Fibroblast of lung (primary cell): ENCODE measurements at regions not wholly inside any gene's neighbourhood (a gene's known extent, or its start where the extent isn't known, plus 50 kb on each side); places are given as distances from the start of the nearest gene placed in this dataset.

Source experiments
- DNase-seq, 2 donors: peaks; one replicate each; pipeline versions ENCODE4 v3.0.0 to v3.0.0-alpha.2; 2010; ENCODE audit warnings: low read depth in 2 of 2
- H2AFZ ChIP-seq: 2 replicates; pipeline ENCODE4 v1.5.1; 2012; ENCODE audit warnings: low read length, control low read depth, inconsistent platforms
- H3K27ac ChIP-seq: 2 replicates; pipeline ENCODE4 v1.5.1; 2011; ENCODE audit warnings: low read length, control low read depth; ENCODE audit not compliant: insufficient read depth
- H3K27me3 ChIP-seq: 2 replicates; pipeline ENCODE4 v1.5.1; 2011; ENCODE audit warnings: mild to moderate bottlenecking, low read length; ENCODE audit not compliant: control insufficient read depth, insufficient read depth
- H3K36me3 ChIP-seq: 2 replicates; pipeline ENCODE4 v1.5.1; 2011; ENCODE audit warnings: low read length; ENCODE audit not compliant: control insufficient read depth, insufficient read depth
- H3K4me1 ChIP-seq: 2 replicates; pipeline ENCODE4 v1.5.1; 2011; ENCODE audit warnings: low read length; ENCODE audit not compliant: control insufficient read depth, insufficient read depth; ENCODE audit errors: extremely low read depth
- H3K4me2 ChIP-seq: 2 replicates; pipeline ENCODE4 v1.5.1; 2011; ENCODE audit warnings: low read length, control low read depth; ENCODE audit not compliant: insufficient read depth; ENCODE audit errors: extremely low read depth
- H3K4me3 ChIP-seq, 4 experiments: fragments of 200-600 bp in 1 of 4; sonication (generic) in 1 of 4; replicated peaks in 1 of 4; 2 replicates each; pipeline ENCODE4 v1.5.1; 2011 to 2016; ENCODE audit warnings: low read length in 4 of 4, low read depth in 3 of 4, mild to moderate bottlenecking in 3 of 4, control low read depth in 2 of 4, inconsistent platforms in 1 of 4, mixed read lengths in 1 of 4; ENCODE audit not compliant: insufficient read depth in 1 of 4; ENCODE audit errors: control extremely low read depth in 1 of 4
- H3K79me2 ChIP-seq: 2 replicates; pipeline ENCODE4 v1.5.1; 2012; ENCODE audit warnings: mild to moderate bottlenecking, low read length, inconsistent platforms; ENCODE audit not compliant: control insufficient read depth, insufficient read depth
- H3K9ac ChIP-seq: 2 replicates; pipeline ENCODE4 v1.5.1; 2011; ENCODE audit warnings: mild to moderate bottlenecking, low read length, control low read depth; ENCODE audit not compliant: insufficient read depth
- H3K9me3 ChIP-seq: 2 replicates; pipeline ENCODE4 v1.5.1; 2012; ENCODE audit warnings: low read depth, low read length; ENCODE audit not compliant: control insufficient read depth, insufficient read depth
- H4K20me1 ChIP-seq: 2 replicates; pipeline ENCODE4 v1.5.1; 2011; ENCODE audit warnings: low read length; ENCODE audit not compliant: control insufficient read depth, insufficient read depth; ENCODE audit errors: extremely low read depth
- CTCF ChIP-seq, 2 donors: IDR thresholded peaks in 1 of 2; conservative IDR thresholded peaks in 1 of 2; 1 replicate in 1 of 2; 2 replicates in 1 of 2; pipeline ENCODE4 v1.5.1; 2011 to 2012; ENCODE audit warnings: low read length in 2 of 2, control low read depth in 1 of 2, inconsistent platforms in 1 of 2, low read depth in 1 of 2, mild to moderate bottlenecking in 1 of 2
- EZH2 ChIP-seq: IDR thresholded peaks from 2 replicates; pipeline ENCODE4 v1.5.1; 2012; ENCODE audit warnings: low read length, control low read depth, mild to moderate bottlenecking; ENCODE audit errors: missing control alignments

DNA sequence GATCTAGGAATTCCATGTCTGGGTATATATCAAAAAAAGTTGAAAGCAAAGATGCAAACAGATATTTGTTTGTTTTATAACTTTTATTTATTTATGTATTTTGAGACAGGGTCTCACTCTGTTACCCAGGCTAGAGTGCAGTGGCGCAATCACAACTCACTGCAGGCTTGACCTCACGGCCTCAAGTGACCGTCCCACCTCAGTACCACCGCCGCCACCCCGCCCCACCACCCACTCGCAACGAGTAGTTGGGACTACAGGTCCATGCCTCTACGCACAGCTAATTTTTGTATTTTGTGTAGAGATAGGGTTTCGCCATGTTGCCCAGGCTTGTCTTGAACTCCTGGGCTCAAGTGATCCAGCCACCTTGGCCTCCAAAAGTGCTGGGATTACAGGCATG, 66.5 kb upstream of the KTN1 start:
- H3K4me3 ChIP-seq: no peak overlapping the region
- no peak overlapping the region for H3K27ac ChIP-seq
- peaks cover 3% of the 10 kb centered on the region for H3K4me1 ChIP-seq
- H3K4me2 ChIP-seq: no peak overlapping the region
- H2AFZ ChIP-seq: no peak overlapping the region
- no peak overlapping the region for H3K9ac ChIP-seq
- no peak for DNase-seq
- no peaks in the 10 kb centered on the region for H3K36me3 ChIP-seq
- no peaks in the 10 kb centered on the region for H3K9me3 ChIP-seq
- no peaks in the 10 kb centered on the region for H3K79me2 ChIP-seq
- no peaks in the 10 kb centered on the region for H4K20me1 ChIP-seq
- no peak for TF ChIP-seq EZH2
- no peak for TF ChIP-seq CTCF (conservative IDR thresholded peaks at IDR 0.05 in 1 of 2, IDR thresholded peaks at IDR 0.05 in 1 of 2; ENCODE audit: low read depth in 1 of 2, low read length in 2 of 2)
- no peaks in the 10 kb centered on the region for H3K27me3 ChIP-seq

DNA sequence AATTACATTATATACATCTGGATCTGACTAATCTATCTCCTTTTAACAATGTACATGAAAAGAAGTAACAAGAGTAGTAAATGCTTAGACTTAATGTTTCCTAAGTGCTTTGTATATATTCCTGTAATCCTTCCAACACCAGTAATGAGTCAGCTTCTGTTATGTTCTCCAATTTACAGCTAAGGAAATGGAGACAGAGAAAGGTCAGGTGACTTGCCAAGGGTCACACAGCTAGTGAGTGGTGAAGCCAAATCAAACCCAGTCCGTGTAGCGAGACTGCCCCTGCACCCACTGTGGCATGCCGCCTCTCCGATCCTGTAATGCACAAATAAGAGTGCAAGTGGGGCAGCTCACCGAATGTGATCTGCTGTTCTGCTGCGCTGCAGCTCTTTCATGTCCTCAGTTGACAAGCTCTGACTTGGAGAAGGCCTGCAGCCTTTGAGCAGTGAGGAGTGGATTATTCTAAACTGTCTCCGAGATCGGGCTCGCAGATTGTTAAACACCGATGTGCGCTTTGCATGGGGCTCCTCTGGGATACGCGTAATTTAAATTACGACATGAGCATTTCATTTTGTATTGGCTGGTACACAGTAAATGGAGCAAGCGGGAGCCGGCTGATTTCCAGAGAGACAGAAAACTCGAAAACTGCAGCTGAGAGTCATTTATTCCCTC, 65.1 kb upstream of the KTN1 start:
- no peaks in the 10 kb centered on the region for H3K36me3 ChIP-seq
- TF ChIP-seq EZH2 (no peak), CTCF (conservative IDR thresholded peaks at IDR 0.05 in 1 of 2, IDR thresholded peaks at IDR 0.05 in 1 of 2; ENCODE audit: low read depth in 1 of 2, low read length in 2 of 2) (no peak)
- H2AFZ ChIP-seq: no peak overlapping the region
- H3K4me3 ChIP-seq: no peak overlapping the region
- peak; percentile 81 to 87 for DNase-seq
- H3K4me2 ChIP-seq: no peak overlapping the region
- no peaks in the 10 kb centered on the region for H3K79me2 ChIP-seq
- no peaks in the 10 kb centered on the region for H4K20me1 ChIP-seq
- no peaks in the 10 kb centered on the region for H3K27me3 ChIP-seq
- H3K4me1 ChIP-seq: peaks cover 3% of the 10 kb centered on the region
- no peaks in the 10 kb centered on the region for H3K9me3 ChIP-seq
- H3K27ac ChIP-seq: no peak overlapping the region
- no peak overlapping the region for H3K9ac ChIP-seq

GRCh38 chr14:55516776-55517175, 63.2 kb upstream of the KTN1 start:
- TF ChIP-seq CTCF (conservative IDR thresholded peaks at IDR 0.05 in 1 of 2, IDR thresholded peaks at IDR 0.05 in 1 of 2; ENCODE audit: low read depth in 1 of 2, low read length in 2 of 2) (no peak), EZH2 (no peak)
- Histone ChIP-seq H3K9me3 (no peaks in the 10 kb centered on the region), H3K4me1 (peaks cover 3% of the 10 kb centered on the region), H3K4me2 (no peak overlapping the region), H3K79me2 (no peaks in the 10 kb centered on the region), H3K4me3 (no peak overlapping the region), H2AFZ (no peak overlapping the region), H3K9ac (no peak overlapping the region), H3K27ac (no peak overlapping the region), H3K36me3 (no peaks in the 10 kb centered on the region), H4K20me1 (no peaks in the 10 kb centered on the region), H3K27me3 (no peaks in the 10 kb centered on the region)
- no peak for DNase-seq
